Mesenchymal stem cell (in vitro differentiated cells and primary cell): ENCODE measurements at regions not wholly inside any gene's neighbourhood (a gene's known extent, or its start where the extent isn't known, plus 50 kb on each side); places are given as distances from the start of the nearest gene placed in this dataset.

Experiments
- DNase-seq: peaks from one replicate; pipeline ENCODE4 v3.0.0-alpha.2; 2013
- H2AFZ ChIP-seq: one replicate; pipeline ENCODE4 v1.6.1; 2013; ENCODE audit warnings: low read depth, mild to moderate bottlenecking, control low read depth, inconsistent platforms, low read length, moderate library complexity
- H2AK5ac ChIP-seq: 2 replicates; pipeline ENCODE4 v1.6.1; 2013; ENCODE audit warnings: low read length, moderate library complexity, mild to moderate bottlenecking, inconsistent platforms; ENCODE audit not compliant: severe bottlenecking
- H2BK120ac ChIP-seq: one replicate; pipeline ENCODE4 v1.6.1; 2013; ENCODE audit warnings: low read depth, mild to moderate bottlenecking, inconsistent platforms, low read length, moderate library complexity
- H2BK12ac ChIP-seq, 2 experiments: one replicate each; pipeline ENCODE4 v1.6.1; 2013; ENCODE audit warnings: inconsistent platforms in 2 of 2, low read length in 2 of 2, mild to moderate bottlenecking in 2 of 2, moderate library complexity in 2 of 2, control low read depth in 1 of 2
- H2BK15ac ChIP-seq: one replicate; pipeline ENCODE4 v1.6.1; 2013; ENCODE audit warnings: mild to moderate bottlenecking, low read depth, inconsistent platforms; ENCODE audit not compliant: poor library complexity, severe bottlenecking
- H2BK5ac ChIP-seq: 2 replicates; pipeline ENCODE4 v1.6.1; 2013; ENCODE audit warnings: low read depth, mild to moderate bottlenecking, low read length, control low read depth, inconsistent platforms; ENCODE audit not compliant: poor library complexity, severe bottlenecking
- H3K14ac ChIP-seq, 2 experiments: one replicate each; pipeline ENCODE4 v1.6.1; 2013; ENCODE audit warnings: inconsistent platforms in 2 of 2, low read length in 2 of 2, control low read depth in 1 of 2, mild to moderate bottlenecking in 1 of 2, moderate library complexity in 1 of 2
- H3K18ac ChIP-seq, 2 experiments: one replicate each; pipeline ENCODE4 v1.6.1; 2013; ENCODE audit warnings: inconsistent platforms in 2 of 2, low read length in 2 of 2, control low read depth in 1 of 2, low read depth in 1 of 2, mild to moderate bottlenecking in 1 of 2
- H3K23ac ChIP-seq, 2 experiments: one replicate each; pipeline ENCODE4 v1.6.1; 2013; ENCODE audit warnings: inconsistent platforms in 2 of 2, low read length in 2 of 2, mild to moderate bottlenecking in 2 of 2, moderate library complexity in 2 of 2, control low read depth in 1 of 2
- H3K27ac ChIP-seq: 2 replicates; pipeline ENCODE4 v1.5.1; 2013; ENCODE audit warnings: mild to moderate bottlenecking, moderate library complexity, low read length, control low read depth, inconsistent platforms; ENCODE audit not compliant: poor library complexity, severe bottlenecking
- H3K27me3 ChIP-seq, 2 experiments: 2 replicates each; pipeline versions ENCODE4 v1.6.1 to v1.7.0; 2013; ENCODE audit warnings: low read length in 2 of 2, mild to moderate bottlenecking in 2 of 2, moderate library complexity in 2 of 2, control low read depth in 1 of 2, inconsistent platforms in 1 of 2; ENCODE audit not compliant: control insufficient read depth in 1 of 2, insufficient read depth in 1 of 2
- H3K36me3 ChIP-seq, 2 experiments: 2 replicates each; pipeline versions ENCODE4 v1.6.1 to v1.7.0; 2013; ENCODE audit warnings: low read length in 2 of 2, control low read depth in 1 of 2, inconsistent platforms in 1 of 2, low read depth in 1 of 2, mild to moderate bottlenecking in 1 of 2; ENCODE audit not compliant: insufficient read depth in 2 of 2, control insufficient read depth in 1 of 2
- H3K4ac ChIP-seq, 2 experiments: one replicate each; pipeline ENCODE4 v1.6.1; 2013; ENCODE audit warnings: inconsistent platforms in 2 of 2, low read length in 2 of 2, mild to moderate bottlenecking in 2 of 2, moderate library complexity in 2 of 2, control low read depth in 1 of 2, low read depth in 1 of 2
- H3K4me1 ChIP-seq: 2 replicates; pipeline ENCODE4 v1.6.1; 2013; ENCODE audit warnings: low read depth, low read length, control low read depth; ENCODE audit not compliant: control insufficient read depth, insufficient read depth
- H3K4me2 ChIP-seq: 2 replicates; pipeline ENCODE4 v1.6.1; 2013; ENCODE audit warnings: low read length, mild to moderate bottlenecking, inconsistent platforms; ENCODE audit not compliant: poor library complexity, severe bottlenecking
- H3K4me3 ChIP-seq, 2 experiments: 2 replicates each; pipeline versions ENCODE4 v1.5.1 to v1.7.0; 2013; ENCODE audit warnings: low read length in 2 of 2, mild to moderate bottlenecking in 2 of 2, control low read depth in 1 of 2, low read depth in 1 of 2; ENCODE audit not compliant: insufficient read depth in 1 of 2
- H3K79me1 ChIP-seq: replicated peaks from 2 replicates; pipeline ENCODE4 v1.6.1; 2013; ENCODE audit warnings: mild to moderate bottlenecking, control low read depth, low read length, inconsistent platforms; ENCODE audit not compliant: poor library complexity, severe bottlenecking
- H3K9ac ChIP-seq: 2 replicates; pipeline ENCODE4 v1.7.0; 2013; ENCODE audit warnings: mild to moderate bottlenecking, low read length, moderate library complexity
- H3K9me3 ChIP-seq: 2 replicates; pipeline ENCODE4 v1.7.0; 2013; ENCODE audit warnings: mild to moderate bottlenecking, low read length; ENCODE audit not compliant: control insufficient read depth
- H4K8ac ChIP-seq: one replicate; pipeline ENCODE4 v1.6.1; 2013; ENCODE audit warnings: inconsistent platforms, mild to moderate bottlenecking, low read length, moderate library complexity
- H4K91ac ChIP-seq: one replicate; pipeline ENCODE4 v1.6.1; 2013; ENCODE audit warnings: mild to moderate bottlenecking, low read length, inconsistent platforms
- WGBS: methylation state at CpG from one replicate; pipeline ENCODE4 v1.1.7; 2013; ENCODE audit warnings: mixed read lengths; 5-methylcytosine and 5-hydroxymethylcytosine counted together

GRCh38 chr15:97687654-97688053 is 272.8 kb upstream of the ARRDC4 start:
- no peak overlapping the region for H2AK5ac ChIP-seq
- H3K23ac ChIP-seq: no peak overlapping the region
- no peak overlapping the region for H2BK15ac ChIP-seq
- no peak overlapping the region for H2AFZ ChIP-seq
- H2BK5ac ChIP-seq: no peak overlapping the region
- no peak overlapping the region for H3K4ac ChIP-seq
- no peaks in the 10 kb centered on the region for H3K9me3 ChIP-seq
- H3K79me1 ChIP-seq: no peaks in the 10 kb centered on the region
- H3K27ac ChIP-seq: no peak overlapping the region
- H3K14ac ChIP-seq: no peak overlapping the region
- H3K36me3 ChIP-seq: no peaks in the 10 kb centered on the region
- no peaks in the 10 kb centered on the region for H3K4me1 ChIP-seq
- DNase-seq: no peak
- no peak overlapping the region for H3K4me2 ChIP-seq
- H3K18ac ChIP-seq: no peak overlapping the region
- H3K27me3 ChIP-seq: no peaks in the 10 kb centered on the region
- H2BK12ac ChIP-seq: no peak overlapping the region
- no peak overlapping the region for H3K9ac ChIP-seq
- H4K91ac ChIP-seq: no peak overlapping the region
- no peak overlapping the region for H2BK120ac ChIP-seq
- H3K4me3 ChIP-seq: no peak overlapping the region
- no peak overlapping the region for H4K8ac ChIP-seq

DNA sequence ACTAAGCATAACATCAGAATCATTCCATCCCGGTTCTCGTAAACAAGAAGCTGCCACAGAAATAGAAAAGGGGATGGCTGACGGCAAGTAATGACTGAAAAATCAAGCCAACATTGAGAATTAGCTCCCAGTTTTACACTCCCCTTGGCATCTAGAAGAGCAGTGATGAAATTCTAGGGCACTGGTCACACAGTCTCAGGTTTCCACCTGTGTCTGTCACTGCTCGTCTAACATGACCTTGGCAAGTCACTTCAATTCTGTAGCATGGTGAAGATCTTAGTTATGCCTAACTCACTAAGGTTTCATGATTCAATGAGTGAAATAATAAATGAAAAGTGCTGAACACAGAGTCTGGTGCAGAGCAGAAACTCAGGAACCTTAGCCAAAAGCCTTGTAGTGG is 272.3 kb upstream of the ARRDC4 start:
- Histone ChIP-seq H3K4me3 (no peak overlapping the region), H3K14ac (no peak overlapping the region), H2BK12ac (no peak overlapping the region), H3K4ac (no peak overlapping the region), H2AK5ac (no peak overlapping the region), H2BK120ac (no peak overlapping the region), H3K9me3 (no peaks in the 10 kb centered on the region), H3K23ac (no peak overlapping the region), H2BK5ac (no peak overlapping the region), H3K27me3 (no peaks in the 10 kb centered on the region), H3K4me2 (no peak overlapping the region), H2AFZ (no peak overlapping the region), H3K9ac (no peak overlapping the region), H3K79me1 (no peaks in the 10 kb centered on the region), H3K27ac (no peak overlapping the region), H3K36me3 (no peaks in the 10 kb centered on the region), H2BK15ac (no peak overlapping the region), H3K18ac (no peak overlapping the region), H4K91ac (no peak overlapping the region), H3K4me1 (no peaks in the 10 kb centered on the region), H4K8ac (no peak overlapping the region)
- WGBS: 96% methylated on average over 4 of the region's 4 CpGs
- no peak for DNase-seq

- no peak for DNase-seq
- WGBS: 79% methylated on average over 4 of the region's 4 CpGs
Observed at GRCh38 chr15:97688886-97689285, 271.6 kb upstream of the ARRDC4 start.

DNA sequence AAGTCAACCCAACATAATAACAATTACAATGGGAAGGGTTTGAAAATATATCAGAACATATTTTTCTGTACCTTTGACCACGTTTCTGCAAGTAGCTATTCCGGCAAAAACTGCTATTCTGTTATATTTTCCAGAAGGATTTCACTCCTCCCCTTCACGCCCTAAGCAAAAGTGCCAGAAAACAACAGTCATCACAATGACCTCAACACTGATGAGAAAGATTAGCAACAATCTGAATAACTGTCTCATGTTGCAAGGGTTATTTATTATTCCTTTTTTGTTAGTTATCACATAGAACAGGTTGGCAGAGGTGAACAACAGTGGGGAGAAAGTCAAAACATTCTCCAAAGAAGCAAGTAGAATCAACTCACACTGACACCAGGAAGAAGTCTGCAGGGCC is 269.4 kb upstream of the ARRDC4 start:
- H2BK120ac ChIP-seq: no peak overlapping the region
- H2BK5ac ChIP-seq: no peak overlapping the region
- no peak overlapping the region for H3K4me2 ChIP-seq
- H2AK5ac ChIP-seq: no peak overlapping the region
- no peak overlapping the region for H3K9ac ChIP-seq
- H2BK15ac ChIP-seq: no peak overlapping the region
- H2BK12ac ChIP-seq: no peak overlapping the region
- H3K23ac ChIP-seq: no peak overlapping the region
- no peaks in the 10 kb centered on the region for H3K79me1 ChIP-seq
- H3K4me3 ChIP-seq: no peak overlapping the region
- peaks cover 2% of the 10 kb centered on the region for H3K9me3 ChIP-seq
- H3K27ac ChIP-seq: no peak overlapping the region
- no peaks in the 10 kb centered on the region for H3K36me3 ChIP-seq
- no peaks in the 10 kb centered on the region for H3K4me1 ChIP-seq
- no peak overlapping the region for H3K18ac ChIP-seq
- no peak overlapping the region for H3K4ac ChIP-seq
- 66% methylated on average over 3 of the region's 3 CpGs for WGBS
- no peak for DNase-seq
- H2AFZ ChIP-seq: no peak overlapping the region
- no peak overlapping the region for H4K91ac ChIP-seq
- H3K27me3 ChIP-seq: no peaks in the 10 kb centered on the region
- no peak overlapping the region for H4K8ac ChIP-seq
- H3K14ac ChIP-seq: no peak overlapping the region

More at GRCh38 chr15:97688886-97689285, 271.6 kb upstream of the ARRDC4 start:
- H4K8ac ChIP-seq: no peak overlapping the region
- no peak overlapping the region for H2AFZ ChIP-seq
- H4K91ac ChIP-seq: no peak overlapping the region
- no peak overlapping the region for H3K27ac ChIP-seq
- no peak overlapping the region for H3K9ac ChIP-seq
- H3K4me1 ChIP-seq: no peaks in the 10 kb centered on the region
- H3K23ac ChIP-seq: no peak overlapping the region
- no peaks in the 10 kb centered on the region for H3K36me3 ChIP-seq
- no peak overlapping the region for H3K4me3 ChIP-seq
- no peak overlapping the region for H2BK15ac ChIP-seq
- no peak overlapping the region for H3K4ac ChIP-seq
- no peaks in the 10 kb centered on the region for H3K9me3 ChIP-seq
- no peak overlapping the region for H3K18ac ChIP-seq
- no peaks in the 10 kb centered on the region for H3K27me3 ChIP-seq
- H3K4me2 ChIP-seq: no peak overlapping the region
- no peak overlapping the region for H2BK5ac ChIP-seq
- no peak overlapping the region for H2BK120ac ChIP-seq
- H3K14ac ChIP-seq: no peak overlapping the region
- no peak overlapping the region for H2BK12ac ChIP-seq
- H3K79me1 ChIP-seq: no peaks in the 10 kb centered on the region
- no peak overlapping the region for H2AK5ac ChIP-seq
